NCI-H2227 (cell line): ENCODE measurements at regions not wholly inside any gene's neighbourhood (a gene's known extent, or its start where the extent isn't known, plus 50 kb on each side); places are given as distances from the start of the nearest gene placed in this dataset.
"Not testable (repeated sequence)": the region's sequence is repeated elsewhere in the genome, so short reads cannot be mapped to it uniquely, and the experiment has no call there.

Experiments
- DNase-seq: peaks from one replicate; lab custom pipeline; 2025; ENCODE audit not compliant: unreplicated experiment; lab: John Stamatoyannopoulos, UW

DNA sequence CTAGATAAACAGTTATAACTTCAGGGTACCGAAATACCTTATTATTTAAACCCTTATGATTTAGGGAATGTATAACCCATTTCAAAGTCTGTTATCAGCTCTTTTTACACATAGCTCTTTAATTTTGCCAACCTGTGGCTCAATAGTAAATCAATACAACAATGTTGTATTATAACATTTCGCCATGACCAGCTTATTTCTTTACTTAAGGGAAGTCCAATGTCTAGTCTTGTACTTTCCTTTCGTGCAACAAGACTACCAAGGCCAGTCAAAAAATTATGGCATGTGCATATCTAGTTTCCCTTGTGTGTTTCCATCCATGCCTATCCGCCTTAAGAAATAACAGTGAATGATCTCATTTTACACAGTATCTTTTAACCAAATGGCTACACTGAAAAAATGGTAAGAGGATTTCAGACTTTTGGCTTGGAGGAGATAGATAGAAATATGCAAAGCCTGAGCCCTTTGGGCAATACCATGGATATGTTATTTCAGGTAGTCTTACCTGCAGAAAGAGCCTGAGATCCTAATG, 239.5 kb upstream of the RPS23 start:
- DNase-seq, result no peak

DNA sequence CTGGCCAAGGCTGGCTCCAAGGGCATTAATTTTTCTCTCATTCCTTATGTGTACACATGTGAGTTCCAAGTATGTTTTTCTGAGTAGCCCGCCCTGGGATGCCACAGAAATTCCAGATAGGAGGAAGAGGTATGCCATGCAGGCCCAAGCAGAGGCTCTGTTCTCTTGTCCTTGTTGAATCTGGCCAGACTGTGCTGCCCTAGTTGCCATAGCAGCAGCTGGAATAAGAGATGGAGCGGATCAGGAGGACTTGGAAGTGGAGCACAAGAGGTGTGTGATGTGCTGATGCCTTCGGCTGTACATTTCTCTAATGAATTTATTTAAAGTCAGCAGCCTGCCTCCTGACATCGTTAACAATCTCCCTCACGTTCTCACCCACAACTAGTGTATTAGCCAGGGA, 235.6 kb upstream of the RPS23 start:
- no peak for DNase-seq

DNA sequence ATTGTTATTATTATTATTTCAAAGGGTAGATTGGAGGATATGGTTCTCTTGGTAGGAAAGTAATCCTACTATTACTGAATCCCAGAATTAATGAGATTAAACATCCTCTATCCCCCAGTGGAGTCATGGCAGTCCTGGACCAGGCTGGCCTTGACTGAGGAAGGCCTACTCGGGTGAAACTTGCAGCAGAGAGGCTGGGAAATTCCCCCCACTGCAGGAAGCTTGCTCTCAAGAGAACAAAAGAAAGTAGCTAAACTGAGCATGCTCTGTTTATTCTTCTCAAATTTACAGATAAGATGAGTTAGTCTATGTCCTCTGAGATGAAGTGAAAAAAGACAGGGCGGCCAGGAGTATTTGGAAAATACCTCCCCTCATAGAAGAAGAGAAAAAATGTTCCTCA, 233.9 kb upstream of the RPS23 start:
- no peak for DNase-seq

DNA sequence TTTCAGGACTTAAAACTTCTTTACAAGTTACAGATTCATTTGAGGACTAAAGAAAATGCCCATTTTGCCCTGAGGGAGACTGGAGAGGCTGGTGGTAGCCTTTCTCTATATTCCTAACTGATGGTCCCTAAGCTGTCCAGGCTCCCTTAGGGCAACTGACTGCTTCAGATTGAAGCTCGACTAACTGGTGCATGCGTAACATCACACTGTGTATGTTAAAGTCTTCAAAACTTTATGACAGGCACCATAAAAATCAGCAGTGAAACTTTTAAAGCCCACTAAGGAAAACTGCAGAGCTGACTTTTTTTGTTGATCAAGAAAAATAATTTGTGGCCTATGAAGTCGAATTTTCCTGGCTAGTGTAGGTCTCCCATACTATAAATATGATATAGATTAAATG, 233.0 kb upstream of the RPS23 start:
- no peak for DNase-seq

DNA sequence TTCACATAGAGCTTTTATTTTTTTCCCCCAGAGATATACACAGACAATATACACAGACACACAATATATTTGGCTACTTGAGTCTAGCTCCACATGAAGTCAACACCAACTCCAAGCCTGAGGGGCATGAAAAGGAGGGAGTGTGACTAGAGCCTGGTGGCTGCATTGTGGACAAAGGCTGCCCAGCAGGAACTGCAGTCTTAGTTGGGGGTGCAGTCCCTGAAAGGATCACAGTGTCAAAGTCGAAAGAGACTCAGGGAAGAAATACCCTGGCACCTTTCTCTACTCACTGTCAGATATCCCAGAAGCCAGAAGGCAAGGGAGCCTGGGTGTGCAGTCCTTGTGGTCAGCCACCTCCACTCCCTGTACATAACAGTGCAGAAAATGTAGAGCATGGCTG, 231.6 kb upstream of the RPS23 start:
- DNase-seq, result no peak

DNA sequence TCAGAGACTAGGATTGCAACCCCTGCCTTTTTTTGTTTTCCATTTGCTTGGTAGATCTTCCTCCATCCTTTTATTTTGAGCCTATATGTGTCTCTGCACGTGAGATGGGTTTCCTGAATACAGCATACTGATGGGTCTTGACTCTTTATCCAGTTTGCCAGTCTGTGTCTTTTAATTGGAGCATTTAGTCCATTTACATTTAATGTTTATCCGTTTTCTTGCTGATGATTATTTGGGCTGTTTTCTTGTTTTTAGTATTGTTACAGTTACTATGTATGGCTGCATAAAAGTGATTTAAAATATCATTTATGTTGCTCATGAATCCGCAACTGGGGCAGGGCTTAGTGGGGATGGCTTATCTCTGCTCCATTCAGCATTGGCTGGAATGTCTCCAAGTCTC, 228.2 kb upstream of the RPS23 start:
- not testable (repeated sequence) for DNase-seq

DNA sequence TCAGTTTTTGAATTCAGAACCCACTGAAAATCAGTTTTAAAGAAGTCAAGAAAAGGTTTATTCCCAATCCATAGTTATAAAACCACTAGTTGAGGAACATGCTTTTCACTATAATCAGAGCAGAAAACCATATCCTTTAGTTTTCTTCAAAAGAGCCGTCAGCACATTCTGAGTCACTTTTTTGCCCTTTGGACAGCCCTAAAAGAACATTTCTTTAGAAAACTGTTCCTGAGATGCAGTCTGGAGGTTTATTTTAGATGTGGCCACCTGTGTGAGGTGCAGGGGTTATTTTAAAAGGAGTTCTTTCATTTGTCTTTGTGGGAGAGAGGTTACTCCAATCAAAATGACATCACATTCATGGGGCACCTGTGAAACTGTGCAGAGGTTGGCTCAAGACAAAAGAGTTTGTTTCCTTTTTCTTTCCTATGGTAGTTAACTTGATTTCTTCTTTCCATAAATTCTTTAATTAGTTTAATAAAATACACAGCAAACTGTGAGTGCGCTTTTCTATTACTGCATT, 221.6 kb upstream of the RPS23 start:
- DNase-seq, result no peak

DNA sequence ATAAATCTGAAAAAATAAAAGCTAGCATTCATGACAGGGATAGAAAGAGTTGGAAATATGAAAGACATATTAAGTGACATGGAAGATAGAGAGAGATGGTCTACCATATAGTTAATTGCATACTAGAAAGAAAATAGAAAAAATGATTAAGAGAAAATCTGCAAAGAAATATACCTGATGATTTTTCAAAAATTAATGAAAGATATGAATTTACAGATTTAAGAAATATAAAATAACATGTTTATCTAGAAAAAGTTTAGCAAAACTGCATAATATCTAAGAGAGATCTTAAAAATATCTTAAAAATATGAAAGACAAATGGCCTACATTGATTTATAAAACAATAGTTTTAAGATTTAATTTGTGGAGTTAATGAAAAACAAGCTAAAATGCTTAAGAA, 219.1 kb upstream of the RPS23 start:
- no peak for DNase-seq

DNA sequence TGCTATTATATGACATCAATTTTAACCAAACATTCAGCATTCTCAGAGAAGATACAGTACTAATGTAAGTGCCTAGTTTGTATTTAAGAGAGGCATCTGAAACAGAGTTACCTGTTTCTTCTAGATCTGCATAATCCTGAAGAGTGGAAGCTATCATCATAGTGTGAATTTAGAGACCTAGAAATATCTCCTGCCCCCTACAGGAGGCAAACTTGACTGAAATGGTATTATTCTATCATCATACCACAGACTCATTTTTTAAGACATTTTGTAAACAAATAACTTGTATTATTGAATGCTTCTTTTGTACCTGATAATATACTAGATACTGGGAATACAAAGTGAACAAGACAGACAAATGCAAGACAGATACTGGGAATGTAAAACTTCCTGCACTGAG, 216.8 kb upstream of the RPS23 start:
- no peak for DNase-seq

DNA sequence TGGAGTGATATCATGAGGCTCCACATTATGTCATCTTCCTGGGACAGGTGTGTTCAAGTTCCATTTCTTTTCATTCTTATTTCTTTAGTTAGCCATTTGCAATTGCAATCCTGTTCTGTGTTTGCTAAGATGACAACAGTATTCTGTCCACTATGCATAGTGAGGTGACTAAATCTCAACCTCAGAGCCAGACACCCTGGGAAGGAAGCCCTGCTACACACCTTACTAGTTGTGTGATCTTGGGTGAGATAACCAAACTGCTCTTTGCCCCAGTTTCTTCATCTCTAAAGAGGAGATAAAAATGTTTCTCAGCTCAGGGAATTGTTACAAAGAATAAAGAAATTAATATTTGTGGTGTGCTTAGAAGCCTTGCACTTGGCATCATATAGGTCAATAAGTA, 215.1 kb upstream of the RPS23 start:
- DNase-seq, result no peak

DNA sequence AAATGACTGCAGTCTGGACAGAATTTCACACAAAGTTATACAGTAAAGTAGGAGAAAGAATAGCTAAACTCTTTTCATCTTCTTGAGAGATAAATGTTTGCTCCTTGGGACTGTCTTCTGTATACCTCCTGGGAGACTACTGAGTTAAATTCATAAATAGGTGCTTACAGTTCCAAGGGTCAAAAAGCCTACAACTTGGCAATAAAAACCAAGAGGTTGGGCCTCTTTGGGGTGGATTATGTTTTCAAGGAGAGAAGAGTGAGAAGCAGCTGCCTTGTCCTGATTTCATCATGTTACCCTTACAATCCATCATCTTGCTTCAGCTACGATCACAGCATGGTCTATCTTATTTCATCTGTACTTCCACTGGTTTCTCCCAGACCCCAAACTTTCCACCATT, 213.2 kb upstream of the RPS23 start:
- no peak for DNase-seq

DNA sequence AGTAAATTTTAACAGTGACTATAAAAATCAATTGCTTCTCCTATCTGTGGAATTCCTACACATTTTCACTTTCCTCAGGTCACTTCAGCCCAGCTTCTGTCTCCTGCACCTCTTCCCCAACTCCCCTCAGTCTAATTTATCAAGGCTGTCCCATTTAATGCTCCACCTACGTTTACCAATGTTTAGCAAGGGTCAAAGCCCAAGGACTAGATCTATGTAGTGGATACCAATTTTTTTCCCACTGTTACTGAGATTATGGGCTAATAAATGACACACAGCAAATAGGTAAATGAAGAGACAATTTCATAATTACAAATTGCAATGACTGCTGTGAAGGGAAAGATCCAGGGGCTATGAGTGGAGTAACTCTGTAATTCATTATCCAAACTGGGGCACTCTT, 211.5 kb upstream of the RPS23 start:
- no peak for DNase-seq

DNA sequence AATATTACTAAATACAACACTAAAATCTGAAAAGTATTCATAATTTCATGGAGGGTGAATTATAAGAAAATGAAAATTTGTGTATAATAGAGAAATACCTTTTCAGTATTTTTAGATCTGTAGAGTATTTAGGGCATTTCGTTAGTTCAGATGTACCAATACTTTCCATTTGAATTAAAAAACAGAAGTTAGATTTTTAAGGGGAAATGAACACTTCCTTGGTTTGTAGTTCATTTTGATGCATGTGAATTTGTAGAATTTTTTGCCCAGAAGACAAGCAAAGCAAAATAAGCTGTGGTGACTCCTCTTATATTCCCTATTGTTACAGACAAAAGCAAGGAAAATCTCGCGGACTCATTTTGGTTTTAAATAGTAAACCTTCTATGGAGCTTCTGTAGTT, 209.0 kb upstream of the RPS23 start:
- DNase-seq, result no peak

DNA sequence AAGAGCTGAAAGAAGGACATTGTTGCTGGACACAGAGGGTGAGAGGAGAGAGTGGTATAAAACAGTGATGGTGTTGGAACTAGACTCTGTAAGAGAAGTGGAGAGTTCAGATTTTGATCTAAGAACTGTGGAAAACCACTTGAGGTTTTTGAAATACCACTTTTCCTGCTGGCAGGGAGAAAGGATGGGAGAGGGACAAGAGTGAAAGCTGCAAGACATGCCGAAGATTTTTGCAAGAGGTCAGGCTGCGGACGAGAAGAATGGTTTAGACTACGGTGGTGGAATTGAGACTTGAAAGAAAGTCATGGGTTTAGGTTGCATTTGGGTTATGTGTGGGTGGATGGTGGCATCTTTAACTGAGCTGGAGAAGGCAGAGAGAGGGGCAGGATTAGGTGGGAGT, 202.2 kb upstream of the RPS23 start:
- DNase-seq, result no peak

DNA sequence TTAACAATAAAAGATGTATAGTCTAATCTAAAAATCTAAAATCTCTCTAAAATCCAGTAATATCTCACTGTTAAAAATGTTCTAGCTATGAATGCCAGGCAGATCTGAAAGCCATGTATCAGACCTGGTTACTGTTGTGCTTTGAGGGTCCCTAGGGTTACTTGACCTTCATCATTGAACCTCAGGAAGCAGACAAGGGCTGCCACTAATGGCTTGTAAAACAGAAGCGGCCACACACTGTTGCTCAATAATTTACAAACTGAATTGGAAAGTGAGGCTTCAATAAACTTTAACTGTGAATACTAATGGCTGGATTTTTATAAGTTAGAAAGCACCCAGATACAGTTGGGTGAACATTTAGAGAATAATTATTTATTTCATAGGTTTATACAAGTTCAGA, 198.0 kb upstream of the RPS23 start:
- no peak for DNase-seq

DNA sequence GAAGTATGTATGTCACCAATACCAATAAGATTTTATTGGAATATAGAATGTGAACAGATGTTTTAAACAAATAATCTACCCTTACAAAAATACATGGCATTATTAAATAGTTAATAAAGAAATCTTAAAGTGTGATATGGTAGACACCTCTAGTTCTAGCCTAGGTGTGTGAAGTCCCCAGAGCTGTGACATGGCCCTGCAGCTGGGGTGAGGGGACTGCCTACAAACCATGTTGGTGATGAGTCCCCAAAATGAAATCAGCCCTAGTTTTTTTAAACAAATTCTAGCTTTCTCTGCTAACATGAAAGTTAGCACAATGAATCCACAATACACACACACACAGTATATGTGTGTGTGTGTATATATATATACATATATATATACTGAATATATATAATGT, 195.1 kb upstream of the RPS23 start:
- no peak for DNase-seq

DNA sequence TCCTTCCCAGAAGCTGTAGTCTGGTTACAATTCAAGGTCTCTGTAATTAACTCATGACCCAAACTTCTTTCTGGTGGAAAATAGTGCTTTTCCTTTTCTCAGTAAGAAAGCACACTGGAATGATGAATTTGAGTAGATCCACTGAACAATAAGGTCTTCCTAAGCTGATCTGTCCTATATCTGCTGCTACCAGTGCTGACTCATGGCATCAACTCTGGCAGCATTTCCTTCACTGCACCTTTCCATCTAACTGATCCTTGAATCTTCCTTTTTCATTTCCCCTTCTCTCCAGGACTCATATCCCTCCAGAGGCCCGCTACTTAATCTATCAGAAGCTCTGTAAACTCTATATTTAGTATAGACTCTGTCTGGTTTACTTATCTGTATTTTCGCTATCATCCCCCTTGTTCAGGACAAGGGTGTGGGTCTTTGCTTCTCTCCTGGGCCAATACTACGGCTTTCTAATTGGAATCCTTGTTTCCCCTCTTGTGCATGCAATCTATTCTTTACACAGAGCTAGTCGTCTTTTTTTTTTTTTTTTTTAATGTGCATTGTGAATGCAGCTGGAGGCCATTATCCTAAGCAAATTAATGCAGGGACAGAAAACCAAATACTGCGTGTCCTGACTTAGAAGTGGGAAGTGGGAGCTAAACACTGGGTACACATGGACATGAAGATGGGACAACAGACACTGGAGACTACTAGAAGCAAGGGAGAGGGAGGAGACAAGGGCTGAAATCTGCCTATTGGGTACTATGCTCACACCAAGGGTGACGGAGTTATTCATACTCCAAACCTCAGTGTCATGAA, 192.2 kb upstream of the RPS23 start:
- DNase-seq, result no peak

DNA sequence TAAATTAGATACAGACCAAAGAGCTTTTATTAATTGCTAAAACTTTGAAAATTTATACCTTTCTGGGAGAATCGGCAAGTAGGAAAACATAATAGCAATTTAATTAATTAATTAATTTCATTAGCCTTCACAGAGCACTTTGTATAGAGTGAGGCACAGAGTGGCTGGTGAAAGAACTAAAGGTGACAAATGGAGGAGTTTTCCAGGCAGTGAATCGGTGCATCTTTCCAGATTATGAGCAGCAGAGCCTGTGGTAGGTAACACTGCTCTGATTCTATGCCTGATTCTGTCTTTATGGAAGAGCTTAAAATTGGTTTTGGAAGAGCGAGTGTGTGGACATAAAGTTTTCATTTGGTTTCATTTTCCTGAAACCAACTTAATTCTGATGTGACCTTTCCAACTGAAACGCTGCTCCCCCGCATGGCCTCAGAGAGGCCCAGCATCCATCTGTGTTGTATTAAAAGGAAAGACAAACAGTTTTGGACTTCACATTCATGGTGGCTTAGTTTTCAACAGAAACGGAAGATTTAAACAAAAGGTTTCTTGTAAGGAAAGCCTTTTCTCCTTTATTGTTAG, 188.9 kb upstream of the RPS23 start:
- no peak for DNase-seq

DNA sequence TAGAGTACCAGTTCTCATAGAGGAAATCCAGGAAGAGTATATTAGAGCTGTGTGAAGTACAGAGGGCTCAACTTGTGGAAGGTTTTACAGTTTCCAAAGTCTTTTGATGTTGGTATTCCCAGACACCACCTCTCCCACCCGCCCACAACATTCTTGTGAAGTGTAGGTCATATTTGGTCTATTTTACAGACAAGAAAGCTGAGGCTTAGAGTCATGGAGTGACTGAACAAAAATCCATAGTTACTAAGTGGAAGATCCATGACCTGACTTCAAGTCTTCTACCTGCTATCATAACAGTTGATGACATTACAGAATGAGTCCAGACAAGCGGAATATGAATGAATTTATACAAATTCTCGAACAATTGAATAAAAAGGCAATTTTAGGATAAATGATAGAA, 187.1 kb upstream of the RPS23 start:
- no peak for DNase-seq

DNA sequence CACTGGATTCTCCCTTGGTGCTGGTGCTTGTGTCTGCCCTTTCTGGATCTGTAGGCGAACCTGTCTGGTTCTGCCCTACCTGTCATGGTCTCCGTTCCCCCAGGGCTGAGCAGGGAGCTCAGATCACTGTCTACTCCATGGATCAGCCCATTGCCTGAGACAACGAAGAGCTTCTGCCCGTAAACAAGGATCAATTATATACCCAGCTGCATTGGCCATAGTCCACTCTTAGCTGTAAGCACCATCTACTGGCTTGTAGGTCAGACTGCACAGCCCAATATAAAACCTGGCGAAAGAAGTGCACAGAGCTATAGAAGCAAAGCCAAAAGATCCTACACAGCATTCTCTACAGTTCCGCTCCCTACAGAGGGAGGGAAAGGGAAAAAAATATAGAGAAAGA, 181.5 kb upstream of the RPS23 start:
- no peak for DNase-seq

DNA sequence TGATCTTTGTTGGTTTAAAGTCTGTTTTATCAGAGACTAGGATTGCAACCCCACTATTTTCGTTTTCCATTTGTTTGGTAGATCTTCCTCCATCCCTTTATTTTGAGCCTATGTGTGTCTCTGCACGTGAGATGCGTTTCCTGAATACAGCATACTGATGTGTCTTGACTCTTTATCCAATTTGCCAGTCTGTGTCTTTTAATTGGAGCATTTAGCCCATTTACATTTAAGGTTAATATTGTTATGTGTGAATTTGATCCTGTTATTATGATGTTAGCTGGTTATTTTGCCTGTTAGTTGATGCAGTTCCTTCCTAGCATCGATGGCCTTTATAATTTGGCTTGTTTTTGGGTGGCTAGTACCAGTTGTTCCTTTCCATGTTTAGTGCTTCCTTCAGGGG, 177.2 kb upstream of the RPS23 start:
- DNase-seq, result not testable (repeated sequence)

DNA sequence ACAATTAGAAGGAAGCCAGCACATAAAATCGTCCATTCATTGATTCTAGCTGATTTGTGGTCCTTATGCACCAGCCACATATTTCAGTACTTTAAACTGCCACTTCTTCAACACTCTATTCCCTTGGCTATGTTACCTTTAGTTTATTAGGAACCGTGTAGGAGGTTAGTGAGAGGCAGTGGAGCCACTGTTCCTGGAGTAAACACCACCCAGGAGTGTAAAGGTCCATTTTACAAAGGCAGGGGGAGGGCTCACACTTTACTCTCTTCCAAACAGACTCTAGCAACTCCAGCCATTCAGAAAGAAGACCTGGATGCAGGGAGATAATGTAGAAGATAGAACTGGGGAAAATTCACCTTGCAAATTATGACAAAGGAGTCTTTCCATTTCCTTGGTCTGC, 170.2 kb upstream of the RPS23 start:
- no peak for DNase-seq

DNA sequence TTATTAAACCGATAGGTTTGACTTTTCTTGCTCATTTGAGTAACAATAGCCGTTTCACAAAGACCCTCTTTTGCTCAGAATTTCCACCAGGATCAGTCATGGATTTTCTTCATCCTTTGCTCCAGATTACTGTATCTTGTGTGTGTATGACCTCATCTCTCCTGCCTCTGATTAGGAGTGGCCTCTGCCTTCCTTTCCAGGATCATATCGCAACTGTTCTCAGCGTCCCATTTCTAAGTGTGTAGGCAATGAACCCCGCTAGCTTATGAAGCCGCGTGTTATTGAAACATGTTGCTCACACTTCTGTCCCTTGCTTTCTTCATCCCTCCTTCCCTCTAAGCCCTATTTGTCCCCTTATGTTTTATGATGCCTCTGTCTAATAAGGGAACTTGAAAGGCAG, 169.8 kb upstream of the RPS23 start:
- no peak for DNase-seq
